ENCODE measurements at regions not wholly inside any gene's neighbourhood (a gene's known extent, or its start where the extent isn't known, plus 50 kb on each side); places are given as distances from the start of the nearest gene placed in this dataset.

DNA sequence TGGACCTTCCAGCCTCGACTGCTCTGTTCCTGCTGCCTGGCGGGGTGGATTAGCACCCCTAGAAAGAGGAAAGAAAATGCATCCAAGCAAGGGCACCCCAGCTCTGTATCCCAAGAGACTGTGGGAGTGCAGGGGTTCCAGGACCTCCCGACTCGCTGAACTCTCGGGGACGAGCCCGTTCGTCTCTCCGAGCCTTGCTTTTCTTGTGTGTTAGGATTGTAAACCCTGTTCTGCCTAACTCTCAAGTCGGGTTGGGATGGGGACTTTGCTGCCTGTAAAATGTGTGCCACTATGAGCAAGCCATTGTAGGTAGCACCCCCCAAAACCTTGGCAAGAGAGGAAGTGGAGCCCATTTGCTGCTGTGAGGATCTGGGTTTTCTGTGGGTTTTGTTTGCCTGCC is 73.2 kb upstream of the VRK1 start:
- TF ChIP-seq, protein P1, sequence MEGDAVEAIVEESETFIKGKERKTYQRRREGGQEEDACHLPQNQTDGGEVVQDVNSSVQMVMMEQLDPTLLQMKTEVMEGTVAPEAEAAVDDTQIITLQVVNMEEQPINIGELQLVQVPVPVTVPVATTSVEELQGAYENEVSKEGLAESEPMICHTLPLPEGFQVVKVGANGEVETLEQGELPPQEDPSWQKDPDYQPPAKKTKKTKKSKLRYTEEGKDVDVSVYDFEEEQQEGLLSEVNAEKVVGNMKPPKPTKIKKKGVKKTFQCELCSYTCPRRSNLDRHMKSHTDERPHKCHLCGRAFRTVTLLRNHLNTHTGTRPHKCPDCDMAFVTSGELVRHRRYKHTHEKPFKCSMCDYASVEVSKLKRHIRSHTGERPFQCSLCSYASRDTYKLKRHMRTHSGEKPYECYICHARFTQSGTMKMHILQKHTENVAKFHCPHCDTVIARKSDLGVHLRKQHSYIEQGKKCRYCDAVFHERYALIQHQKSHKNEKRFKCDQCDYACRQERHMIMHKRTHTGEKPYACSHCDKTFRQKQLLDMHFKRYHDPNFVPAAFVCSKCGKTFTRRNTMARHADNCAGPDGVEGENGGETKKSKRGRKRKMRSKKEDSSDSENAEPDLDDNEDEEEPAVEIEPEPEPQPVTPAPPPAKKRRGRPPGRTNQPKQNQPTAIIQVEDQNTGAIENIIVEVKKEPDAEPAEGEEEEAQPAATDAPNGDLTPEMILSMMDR (IDR thresholded peaks at IDR 0.05), result no peak
- no peak for TF ChIP-seq POLR2A (IDR thresholded peaks at IDR 0.05)

Measured in adrenal gland (tissue), 5 donors.